ENCODE measurements at regions not wholly inside any gene's neighbourhood (a gene's known extent, or its start where the extent isn't known, plus 50 kb on each side); places are given as distances from the start of the nearest gene placed in this dataset.

GRCh38 chr11:131094827-131095226 lies 178.5 kb upstream of the SNX19 start:
- H3K4me3 Mint-ChIP-seq (ENCODE audit: unreplicated experiment), result no peak overlapping the region
- H3K27me3 Mint-ChIP-seq (ENCODE audit: unreplicated experiment), result peaks cover 4% of the 10 kb centered on the region

GRCh38 chr11:131095511-131096185 lies 179.4 kb upstream of the SNX19 start:
- DNase-seq, result no peak
- peaks cover 1% of the 10 kb centered on the region for H3K9me3 Mint-ChIP-seq (ENCODE audit: unreplicated experiment)
- H3K4me3 Mint-ChIP-seq (ENCODE audit: unreplicated experiment), result no peak overlapping the region
- no peaks in the 10 kb centered on the region for H3K36me3 Mint-ChIP-seq (ENCODE audit: unreplicated experiment)
- no peak overlapping the region for H3K27ac Mint-ChIP-seq (ENCODE audit: unreplicated experiment)
- no peak for TF ChIP-seq CTCF (IDR thresholded peaks at IDR 0.05; ENCODE audit: partially characterized antibody, unreplicated experiment)
- no peaks in the 10 kb centered on the region for H3K4me1 Mint-ChIP-seq (ENCODE audit: low read depth, unreplicated experiment)
- H3K27me3 Mint-ChIP-seq (ENCODE audit: unreplicated experiment), result peaks cover 4% of the 10 kb centered on the region

More at GRCh38 chr11:131094827-131095226, 178.5 kb upstream of the SNX19 start:
- Mint-ChIP-seq H3K9me3 (ENCODE audit: unreplicated experiment) (peaks cover 1% of the 10 kb centered on the region), H3K36me3 (ENCODE audit: unreplicated experiment) (no peaks in the 10 kb centered on the region), H3K4me1 (ENCODE audit: low read depth, unreplicated experiment) (no peaks in the 10 kb centered on the region), H3K27ac (ENCODE audit: unreplicated experiment) (no peak overlapping the region)
- no peak for DNase-seq
- no peak for TF ChIP-seq CTCF (IDR thresholded peaks at IDR 0.05; ENCODE audit: partially characterized antibody, unreplicated experiment)

DNA sequence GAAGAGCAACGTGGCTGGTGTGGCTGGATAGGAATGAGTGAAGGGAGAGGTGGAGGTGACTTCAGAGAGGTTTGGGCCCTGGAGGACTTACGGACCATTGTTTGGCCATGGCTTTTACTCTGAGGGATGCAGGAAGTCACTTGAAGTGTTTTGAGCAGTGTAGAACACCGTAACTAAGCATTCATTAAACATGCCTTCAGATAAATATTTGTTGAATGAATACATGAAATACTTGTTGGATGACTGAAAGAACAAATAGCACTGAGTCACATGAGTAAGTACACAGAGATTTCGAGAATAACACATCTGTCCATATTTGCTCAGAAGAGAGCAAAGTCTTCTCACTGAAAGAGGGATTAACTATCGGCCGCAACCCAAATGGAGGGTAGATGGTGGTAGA lies 182.7 kb upstream of the SNX19 start:
- no peak for TF ChIP-seq CTCF (IDR thresholded peaks at IDR 0.05; ENCODE audit: partially characterized antibody, unreplicated experiment)
- H3K27me3 Mint-ChIP-seq (ENCODE audit: unreplicated experiment), result peaks cover 4% of the 10 kb centered on the region
- no peaks in the 10 kb centered on the region for H3K4me1 Mint-ChIP-seq (ENCODE audit: low read depth, unreplicated experiment)
- no peaks in the 10 kb centered on the region for H3K36me3 Mint-ChIP-seq (ENCODE audit: unreplicated experiment)
- peaks cover 1% of the 10 kb centered on the region for H3K9me3 Mint-ChIP-seq (ENCODE audit: unreplicated experiment)
- no peak for DNase-seq
- no peak overlapping the region for H3K4me3 Mint-ChIP-seq (ENCODE audit: unreplicated experiment)
- H3K27ac Mint-ChIP-seq (ENCODE audit: unreplicated experiment), result no peak overlapping the region

DNA sequence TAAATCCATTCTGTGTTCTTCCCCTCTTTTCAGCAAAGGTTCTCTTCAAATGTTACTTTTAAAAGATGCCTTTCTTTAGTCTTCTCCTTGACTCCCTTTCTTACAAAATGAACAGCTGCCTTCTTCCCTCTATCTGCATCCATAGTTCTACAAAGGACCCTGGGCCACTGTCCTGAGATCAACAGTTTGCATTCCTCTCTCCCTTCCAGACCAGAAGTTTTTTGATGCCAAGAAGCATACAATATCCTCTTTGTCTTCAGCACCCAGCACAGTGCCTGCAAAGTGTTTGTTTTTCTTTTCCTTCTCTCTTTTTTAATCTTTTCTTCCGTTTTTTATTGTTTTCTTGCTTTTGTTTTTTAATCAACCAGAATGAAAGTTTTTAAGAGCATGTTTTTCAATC lies 183.5 kb upstream of the SNX19 start:
- DNase-seq, result no peak
- Mint-ChIP-seq H3K27ac (ENCODE audit: unreplicated experiment) (no peak overlapping the region), H3K27me3 (ENCODE audit: unreplicated experiment) (peaks cover 2% of the 10 kb centered on the region), H3K36me3 (ENCODE audit: unreplicated experiment) (no peaks in the 10 kb centered on the region), H3K4me1 (ENCODE audit: low read depth, unreplicated experiment) (no peaks in the 10 kb centered on the region), H3K9me3 (ENCODE audit: unreplicated experiment) (peaks cover 1% of the 10 kb centered on the region), H3K4me3 (ENCODE audit: unreplicated experiment) (no peak overlapping the region)
- TF ChIP-seq CTCF (IDR thresholded peaks at IDR 0.05; ENCODE audit: partially characterized antibody, unreplicated experiment), result no peak

GRCh38 chr11:131108760-131109159 lies 192.5 kb upstream of the SNX19 start:
- Mint-ChIP-seq H3K4me1 (ENCODE audit: low read depth, unreplicated experiment) (no peaks in the 10 kb centered on the region), H3K27ac (ENCODE audit: unreplicated experiment) (no peak overlapping the region), H3K36me3 (ENCODE audit: unreplicated experiment) (peaks cover 6% of the 10 kb centered on the region), H3K4me3 (ENCODE audit: unreplicated experiment) (no peak overlapping the region), H3K27me3 (ENCODE audit: unreplicated experiment) (peaks cover 1% of the 10 kb centered on the region), H3K9me3 (ENCODE audit: unreplicated experiment) (peaks cover 1% of the 10 kb centered on the region)
- TF ChIP-seq CTCF (IDR thresholded peaks at IDR 0.05; ENCODE audit: partially characterized antibody, unreplicated experiment), result no peak
- DNase-seq, result no peak

All from glutamatergic neuron (in vitro differentiated cells).